Transverse colon (tissue), 4 donors: ENCODE measurements at regions not wholly inside any gene's neighbourhood (a gene's known extent, or its start where the extent isn't known, plus 50 kb on each side); places are given as distances from the start of the nearest gene placed in this dataset.

Experiments
- CTCF ChIP-seq, 5 experiments: fragments of 200-600 bp in 3 of 5; fragments of 450-650 bp in 2 of 5; sonication (generic) in 3 of 5; IDR thresholded peaks; 1 replicate in 2 of 5; 2 replicates in 3 of 5; pipeline ENCODE4 v1.5.1; 2016 to 2017; ENCODE audit warnings: antibody characterized with exemption in 5 of 5, inconsistent platforms in 3 of 5, mild to moderate bottlenecking in 2 of 5, moderate library complexity in 1 of 5
- EP300 ChIP-seq: sonication (generic); formaldehyde crosslinking; IDR thresholded peaks from one replicate; pipeline ENCODE4 v1.6.1; 2017; ENCODE audit warnings: antibody characterized with exemption, low read depth
- POLR2A ChIP-seq: fragments of 450-650 bp; IDR thresholded peaks from one replicate; pipeline ENCODE4 v1.6.1; 2016; ENCODE audit warnings: antibody characterized with exemption, mild to moderate bottlenecking, moderate library complexity
- POLR2AphosphoS5 ChIP-seq, 3 donors: sonication (generic); formaldehyde crosslinking; IDR thresholded peaks; one replicate each; pipeline ENCODE4 v1.6.1; 2016; ENCODE audit warnings: antibody characterized with exemption in 3 of 3

GRCh38 chr6:166825553-166826145 is 130.7 kb downstream of the RNASET2 start:
- TF ChIP-seq POLR2AphosphoS5 (IDR thresholded peaks at IDR 0.05) (no peak), EP300 (no peak), CTCF (IDR thresholded peaks at IDR 0.05) (no peak), POLR2A (no peak)
